ENCODE measurements at regions not wholly inside any gene's neighbourhood (a gene's known extent, or its start where the extent isn't known, plus 50 kb on each side); places are given as distances from the start of the nearest gene placed in this dataset.

DNA sequence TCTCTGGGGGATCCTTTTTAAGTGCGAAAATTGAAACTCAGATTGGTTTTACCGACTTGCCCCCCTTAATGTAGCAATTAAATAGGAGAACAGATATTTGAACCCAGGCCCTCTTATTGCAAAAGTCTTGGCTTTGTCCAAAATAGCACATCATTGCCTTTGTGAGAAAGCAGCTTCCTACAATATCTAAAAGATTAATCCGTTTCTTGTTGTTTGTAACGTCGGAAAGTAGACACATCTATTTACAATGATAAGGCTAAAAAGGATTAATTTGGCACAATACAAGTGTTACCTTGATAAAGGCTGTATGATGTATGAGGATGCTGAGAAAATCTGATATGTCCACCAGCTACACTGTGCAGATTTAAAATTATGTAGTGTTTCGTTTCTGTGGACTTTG, 108.7 kb upstream of the SLC10A2 start:
- TF ChIP-seq, protein P1, sequence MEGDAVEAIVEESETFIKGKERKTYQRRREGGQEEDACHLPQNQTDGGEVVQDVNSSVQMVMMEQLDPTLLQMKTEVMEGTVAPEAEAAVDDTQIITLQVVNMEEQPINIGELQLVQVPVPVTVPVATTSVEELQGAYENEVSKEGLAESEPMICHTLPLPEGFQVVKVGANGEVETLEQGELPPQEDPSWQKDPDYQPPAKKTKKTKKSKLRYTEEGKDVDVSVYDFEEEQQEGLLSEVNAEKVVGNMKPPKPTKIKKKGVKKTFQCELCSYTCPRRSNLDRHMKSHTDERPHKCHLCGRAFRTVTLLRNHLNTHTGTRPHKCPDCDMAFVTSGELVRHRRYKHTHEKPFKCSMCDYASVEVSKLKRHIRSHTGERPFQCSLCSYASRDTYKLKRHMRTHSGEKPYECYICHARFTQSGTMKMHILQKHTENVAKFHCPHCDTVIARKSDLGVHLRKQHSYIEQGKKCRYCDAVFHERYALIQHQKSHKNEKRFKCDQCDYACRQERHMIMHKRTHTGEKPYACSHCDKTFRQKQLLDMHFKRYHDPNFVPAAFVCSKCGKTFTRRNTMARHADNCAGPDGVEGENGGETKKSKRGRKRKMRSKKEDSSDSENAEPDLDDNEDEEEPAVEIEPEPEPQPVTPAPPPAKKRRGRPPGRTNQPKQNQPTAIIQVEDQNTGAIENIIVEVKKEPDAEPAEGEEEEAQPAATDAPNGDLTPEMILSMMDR (IDR thresholded peaks at IDR 0.05) = no peak
- no peak for TF ChIP-seq POLR2A (IDR thresholded peaks at IDR 0.05)

All from thyroid gland (tissue), 4 donors.